Fibroblast of lung (primary cell): ENCODE measurements at regions not wholly inside any gene's neighbourhood (a gene's known extent, or its start where the extent isn't known, plus 50 kb on each side); places are given as distances from the start of the nearest gene placed in this dataset.

Experiments
- DNase-seq, 2 donors: peaks; one replicate each; pipeline versions ENCODE4 v3.0.0 to v3.0.0-alpha.2; 2010; ENCODE audit warnings: low read depth in 2 of 2
- H2AFZ ChIP-seq: 2 replicates; pipeline ENCODE4 v1.5.1; 2012; ENCODE audit warnings: low read length, control low read depth, inconsistent platforms
- H3K27ac ChIP-seq: 2 replicates; pipeline ENCODE4 v1.5.1; 2011; ENCODE audit warnings: low read length, control low read depth; ENCODE audit not compliant: insufficient read depth
- H3K27me3 ChIP-seq: 2 replicates; pipeline ENCODE4 v1.5.1; 2011; ENCODE audit warnings: mild to moderate bottlenecking, low read length; ENCODE audit not compliant: control insufficient read depth, insufficient read depth
- H3K36me3 ChIP-seq: 2 replicates; pipeline ENCODE4 v1.5.1; 2011; ENCODE audit warnings: low read length; ENCODE audit not compliant: control insufficient read depth, insufficient read depth
- H3K4me1 ChIP-seq: 2 replicates; pipeline ENCODE4 v1.5.1; 2011; ENCODE audit warnings: low read length; ENCODE audit not compliant: control insufficient read depth, insufficient read depth; ENCODE audit errors: extremely low read depth
- H3K4me2 ChIP-seq: 2 replicates; pipeline ENCODE4 v1.5.1; 2011; ENCODE audit warnings: low read length, control low read depth; ENCODE audit not compliant: insufficient read depth; ENCODE audit errors: extremely low read depth
- H3K4me3 ChIP-seq, 4 experiments: fragments of 200-600 bp in 1 of 4; sonication (generic) in 1 of 4; replicated peaks in 1 of 4; 2 replicates each; pipeline ENCODE4 v1.5.1; 2011 to 2016; ENCODE audit warnings: low read length in 4 of 4, low read depth in 3 of 4, mild to moderate bottlenecking in 3 of 4, control low read depth in 2 of 4, inconsistent platforms in 1 of 4, mixed read lengths in 1 of 4; ENCODE audit not compliant: insufficient read depth in 1 of 4; ENCODE audit errors: control extremely low read depth in 1 of 4
- H3K79me2 ChIP-seq: 2 replicates; pipeline ENCODE4 v1.5.1; 2012; ENCODE audit warnings: mild to moderate bottlenecking, low read length, inconsistent platforms; ENCODE audit not compliant: control insufficient read depth, insufficient read depth
- H3K9ac ChIP-seq: 2 replicates; pipeline ENCODE4 v1.5.1; 2011; ENCODE audit warnings: mild to moderate bottlenecking, low read length, control low read depth; ENCODE audit not compliant: insufficient read depth
- H3K9me3 ChIP-seq: 2 replicates; pipeline ENCODE4 v1.5.1; 2012; ENCODE audit warnings: low read depth, low read length; ENCODE audit not compliant: control insufficient read depth, insufficient read depth
- H4K20me1 ChIP-seq: 2 replicates; pipeline ENCODE4 v1.5.1; 2011; ENCODE audit warnings: low read length; ENCODE audit not compliant: control insufficient read depth, insufficient read depth; ENCODE audit errors: extremely low read depth
- CTCF ChIP-seq, 2 donors: IDR thresholded peaks in 1 of 2; conservative IDR thresholded peaks in 1 of 2; 1 replicate in 1 of 2; 2 replicates in 1 of 2; pipeline ENCODE4 v1.5.1; 2011 to 2012; ENCODE audit warnings: low read length in 2 of 2, control low read depth in 1 of 2, inconsistent platforms in 1 of 2, low read depth in 1 of 2, mild to moderate bottlenecking in 1 of 2
- EZH2 ChIP-seq: IDR thresholded peaks from 2 replicates; pipeline ENCODE4 v1.5.1; 2012; ENCODE audit warnings: low read length, control low read depth, mild to moderate bottlenecking; ENCODE audit errors: missing control alignments

- Histone ChIP-seq H3K4me3 (no peak overlapping the region), H2AFZ (no peak overlapping the region), H3K9ac (no peak overlapping the region), H3K9me3 (no peaks in the 10 kb centered on the region), H3K27ac (no peak overlapping the region), H3K4me1 (no peaks in the 10 kb centered on the region), H4K20me1 (no peaks in the 10 kb centered on the region), H3K79me2 (no peaks in the 10 kb centered on the region), H3K27me3 (no peaks in the 10 kb centered on the region), H3K4me2 (no peak overlapping the region), H3K36me3 (no peaks in the 10 kb centered on the region)
- TF ChIP-seq EZH2: no peak
- TF ChIP-seq CTCF (conservative IDR thresholded peaks at IDR 0.05 in 1 of 2, IDR thresholded peaks at IDR 0.05 in 1 of 2; ENCODE audit: low read depth in 1 of 2, low read length in 2 of 2): no peak
- DNase-seq: peak in 1 of 2 donors; percentile 35
Measured at GRCh38 chr4:18840481-18840880, 818.9 kb upstream of the LCORL start.

GRCh38 chr4:18816228-18816895, 794.8 kb upstream of the LCORL start:
- Histone ChIP-seq H3K4me3 (no peak overlapping the region), H3K9ac (no peak overlapping the region), H3K27ac (no peak overlapping the region), H3K4me1 (no peaks in the 10 kb centered on the region), H2AFZ (no peak overlapping the region), H3K9me3 (no peaks in the 10 kb centered on the region), H3K36me3 (no peaks in the 10 kb centered on the region), H4K20me1 (no peaks in the 10 kb centered on the region), H3K4me2 (no peak overlapping the region), H3K27me3 (no peaks in the 10 kb centered on the region), H3K79me2 (no peaks in the 10 kb centered on the region)
- DNase-seq: no peak
- TF ChIP-seq EZH2 (no peak), CTCF (conservative IDR thresholded peaks at IDR 0.05 in 1 of 2, IDR thresholded peaks at IDR 0.05 in 1 of 2; ENCODE audit: low read depth in 1 of 2, low read length in 2 of 2) (no peak)

- H3K4me2 ChIP-seq: no peak overlapping the region
- no peak for DNase-seq
- H3K4me3 ChIP-seq: no peak overlapping the region
- H3K27me3 ChIP-seq: no peaks in the 10 kb centered on the region
- TF ChIP-seq EZH2 (no peak), CTCF (conservative IDR thresholded peaks at IDR 0.05 in 1 of 2, IDR thresholded peaks at IDR 0.05 in 1 of 2; ENCODE audit: low read depth in 1 of 2, low read length in 2 of 2) (no peak)
- H4K20me1 ChIP-seq: no peaks in the 10 kb centered on the region
- no peak overlapping the region for H2AFZ ChIP-seq
- H3K27ac ChIP-seq: no peak overlapping the region
- H3K9me3 ChIP-seq: no peaks in the 10 kb centered on the region
- no peaks in the 10 kb centered on the region for H3K4me1 ChIP-seq
- no peaks in the 10 kb centered on the region for H3K79me2 ChIP-seq
- no peaks in the 10 kb centered on the region for H3K36me3 ChIP-seq
- no peak overlapping the region for H3K9ac ChIP-seq
Measured at GRCh38 chr4:18815779-18816173, 794.2 kb upstream of the LCORL start.
